Mesenchymal stem cell (in vitro differentiated cells and primary cell): ENCODE measurements at regions not wholly inside any gene's neighbourhood (a gene's known extent, or its start where the extent isn't known, plus 50 kb on each side); places are given as distances from the start of the nearest gene placed in this dataset.

ENCODE experiments used
- DNase-seq: peaks from one replicate; pipeline ENCODE4 v3.0.0-alpha.2; 2013
- H2AFZ ChIP-seq: one replicate; pipeline ENCODE4 v1.6.1; 2013; ENCODE audit warnings: low read depth, mild to moderate bottlenecking, control low read depth, inconsistent platforms, low read length, moderate library complexity
- H2AK5ac ChIP-seq: 2 replicates; pipeline ENCODE4 v1.6.1; 2013; ENCODE audit warnings: low read length, moderate library complexity, mild to moderate bottlenecking, inconsistent platforms; ENCODE audit not compliant: severe bottlenecking
- H2BK120ac ChIP-seq: one replicate; pipeline ENCODE4 v1.6.1; 2013; ENCODE audit warnings: low read depth, mild to moderate bottlenecking, inconsistent platforms, low read length, moderate library complexity
- H2BK12ac ChIP-seq, 2 experiments: one replicate each; pipeline ENCODE4 v1.6.1; 2013; ENCODE audit warnings: inconsistent platforms in 2 of 2, low read length in 2 of 2, mild to moderate bottlenecking in 2 of 2, moderate library complexity in 2 of 2, control low read depth in 1 of 2
- H2BK15ac ChIP-seq: one replicate; pipeline ENCODE4 v1.6.1; 2013; ENCODE audit warnings: mild to moderate bottlenecking, low read depth, inconsistent platforms; ENCODE audit not compliant: poor library complexity, severe bottlenecking
- H2BK5ac ChIP-seq: 2 replicates; pipeline ENCODE4 v1.6.1; 2013; ENCODE audit warnings: low read depth, mild to moderate bottlenecking, low read length, control low read depth, inconsistent platforms; ENCODE audit not compliant: poor library complexity, severe bottlenecking
- H3K14ac ChIP-seq, 2 experiments: one replicate each; pipeline ENCODE4 v1.6.1; 2013; ENCODE audit warnings: inconsistent platforms in 2 of 2, low read length in 2 of 2, control low read depth in 1 of 2, mild to moderate bottlenecking in 1 of 2, moderate library complexity in 1 of 2
- H3K18ac ChIP-seq, 2 experiments: one replicate each; pipeline ENCODE4 v1.6.1; 2013; ENCODE audit warnings: inconsistent platforms in 2 of 2, low read length in 2 of 2, control low read depth in 1 of 2, low read depth in 1 of 2, mild to moderate bottlenecking in 1 of 2
- H3K23ac ChIP-seq, 2 experiments: one replicate each; pipeline ENCODE4 v1.6.1; 2013; ENCODE audit warnings: inconsistent platforms in 2 of 2, low read length in 2 of 2, mild to moderate bottlenecking in 2 of 2, moderate library complexity in 2 of 2, control low read depth in 1 of 2
- H3K27ac ChIP-seq: 2 replicates; pipeline ENCODE4 v1.5.1; 2013; ENCODE audit warnings: mild to moderate bottlenecking, moderate library complexity, low read length, control low read depth, inconsistent platforms; ENCODE audit not compliant: poor library complexity, severe bottlenecking
- H3K27me3 ChIP-seq, 2 experiments: 2 replicates each; pipeline versions ENCODE4 v1.6.1 to v1.7.0; 2013; ENCODE audit warnings: low read length in 2 of 2, mild to moderate bottlenecking in 2 of 2, moderate library complexity in 2 of 2, control low read depth in 1 of 2, inconsistent platforms in 1 of 2; ENCODE audit not compliant: control insufficient read depth in 1 of 2, insufficient read depth in 1 of 2
- H3K36me3 ChIP-seq, 2 experiments: 2 replicates each; pipeline versions ENCODE4 v1.6.1 to v1.7.0; 2013; ENCODE audit warnings: low read length in 2 of 2, control low read depth in 1 of 2, inconsistent platforms in 1 of 2, low read depth in 1 of 2, mild to moderate bottlenecking in 1 of 2; ENCODE audit not compliant: insufficient read depth in 2 of 2, control insufficient read depth in 1 of 2
- H3K4ac ChIP-seq, 2 experiments: one replicate each; pipeline ENCODE4 v1.6.1; 2013; ENCODE audit warnings: inconsistent platforms in 2 of 2, low read length in 2 of 2, mild to moderate bottlenecking in 2 of 2, moderate library complexity in 2 of 2, control low read depth in 1 of 2, low read depth in 1 of 2
- H3K4me1 ChIP-seq: 2 replicates; pipeline ENCODE4 v1.6.1; 2013; ENCODE audit warnings: low read depth, low read length, control low read depth; ENCODE audit not compliant: control insufficient read depth, insufficient read depth
- H3K4me2 ChIP-seq: 2 replicates; pipeline ENCODE4 v1.6.1; 2013; ENCODE audit warnings: low read length, mild to moderate bottlenecking, inconsistent platforms; ENCODE audit not compliant: poor library complexity, severe bottlenecking
- H3K4me3 ChIP-seq, 2 experiments: 2 replicates each; pipeline versions ENCODE4 v1.5.1 to v1.7.0; 2013; ENCODE audit warnings: low read length in 2 of 2, mild to moderate bottlenecking in 2 of 2, control low read depth in 1 of 2, low read depth in 1 of 2; ENCODE audit not compliant: insufficient read depth in 1 of 2
- H3K79me1 ChIP-seq: replicated peaks from 2 replicates; pipeline ENCODE4 v1.6.1; 2013; ENCODE audit warnings: mild to moderate bottlenecking, control low read depth, low read length, inconsistent platforms; ENCODE audit not compliant: poor library complexity, severe bottlenecking
- H3K9ac ChIP-seq: 2 replicates; pipeline ENCODE4 v1.7.0; 2013; ENCODE audit warnings: mild to moderate bottlenecking, low read length, moderate library complexity
- H3K9me3 ChIP-seq: 2 replicates; pipeline ENCODE4 v1.7.0; 2013; ENCODE audit warnings: mild to moderate bottlenecking, low read length; ENCODE audit not compliant: control insufficient read depth
- H4K8ac ChIP-seq: one replicate; pipeline ENCODE4 v1.6.1; 2013; ENCODE audit warnings: inconsistent platforms, mild to moderate bottlenecking, low read length, moderate library complexity
- H4K91ac ChIP-seq: one replicate; pipeline ENCODE4 v1.6.1; 2013; ENCODE audit warnings: mild to moderate bottlenecking, low read length, inconsistent platforms
- WGBS: methylation state at CpG from one replicate; pipeline ENCODE4 v1.1.7; 2013; ENCODE audit warnings: mixed read lengths; 5-methylcytosine and 5-hydroxymethylcytosine counted together

DNA sequence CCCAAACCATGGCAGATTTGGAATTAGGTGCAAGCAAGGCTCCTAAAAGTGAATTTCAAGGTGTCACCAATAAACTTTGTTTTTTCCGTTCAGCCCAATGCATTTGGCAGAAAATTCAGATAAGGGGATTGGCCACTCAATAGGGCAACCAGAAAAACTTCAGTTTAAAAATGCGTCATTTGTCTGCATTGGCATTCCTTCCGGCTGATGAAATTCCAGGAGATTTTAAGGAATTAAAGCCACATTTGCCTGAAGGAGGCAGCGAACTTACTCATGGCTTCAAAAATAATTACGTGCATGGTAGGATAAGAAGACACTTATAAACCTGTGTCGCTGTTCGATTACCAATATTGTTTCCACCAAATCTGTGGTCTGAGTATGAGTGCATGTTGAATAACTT, 151.9 kb downstream of the SALL1 start:
- H3K4me3 ChIP-seq = no peak overlapping the region
- no peak overlapping the region for H2BK5ac ChIP-seq
- no peak overlapping the region for H3K14ac ChIP-seq
- H4K91ac ChIP-seq = no peak overlapping the region
- no peaks in the 10 kb centered on the region for H3K36me3 ChIP-seq
- WGBS = 92% methylated on average over 7 of the region's 7 CpGs
- no peak overlapping the region for H3K4ac ChIP-seq
- H3K79me1 ChIP-seq = no peaks in the 10 kb centered on the region
- H2AK5ac ChIP-seq = no peak overlapping the region
- no peak overlapping the region for H3K18ac ChIP-seq
- no peak overlapping the region for H2AFZ ChIP-seq
- H2BK15ac ChIP-seq = no peak overlapping the region
- no peak overlapping the region for H4K8ac ChIP-seq
- H2BK120ac ChIP-seq = no peak overlapping the region
- no peak overlapping the region for H3K27ac ChIP-seq
- no peak overlapping the region for H2BK12ac ChIP-seq
- H3K23ac ChIP-seq = no peak overlapping the region
- no peak overlapping the region for H3K9ac ChIP-seq
- no peaks in the 10 kb centered on the region for H3K27me3 ChIP-seq
- no peaks in the 10 kb centered on the region for H3K9me3 ChIP-seq
- DNase-seq = no peak
- H3K4me1 ChIP-seq = no peaks in the 10 kb centered on the region
- no peak overlapping the region for H3K4me2 ChIP-seq

DNA sequence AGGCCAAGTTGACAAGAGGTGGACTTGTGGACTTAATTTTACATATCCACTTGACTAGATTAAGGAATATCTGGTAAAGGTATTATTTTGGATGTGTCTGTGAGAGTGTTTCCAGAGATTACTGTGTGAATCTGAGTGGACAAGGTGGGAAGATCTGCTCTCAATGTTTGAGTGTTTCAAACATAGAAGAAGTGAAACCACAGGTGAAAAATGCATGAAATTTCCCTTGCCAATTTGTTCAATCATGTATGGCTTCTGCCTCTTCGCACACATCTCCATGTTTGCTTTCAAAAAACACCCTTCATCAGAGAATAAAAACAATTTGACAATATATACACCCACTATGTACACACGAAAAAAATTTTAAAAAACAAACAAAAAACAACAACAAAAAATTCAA, 152.7 kb downstream of the SALL1 start:
- WGBS = 72% methylated on average over 2 of the region's 2 CpGs

DNA sequence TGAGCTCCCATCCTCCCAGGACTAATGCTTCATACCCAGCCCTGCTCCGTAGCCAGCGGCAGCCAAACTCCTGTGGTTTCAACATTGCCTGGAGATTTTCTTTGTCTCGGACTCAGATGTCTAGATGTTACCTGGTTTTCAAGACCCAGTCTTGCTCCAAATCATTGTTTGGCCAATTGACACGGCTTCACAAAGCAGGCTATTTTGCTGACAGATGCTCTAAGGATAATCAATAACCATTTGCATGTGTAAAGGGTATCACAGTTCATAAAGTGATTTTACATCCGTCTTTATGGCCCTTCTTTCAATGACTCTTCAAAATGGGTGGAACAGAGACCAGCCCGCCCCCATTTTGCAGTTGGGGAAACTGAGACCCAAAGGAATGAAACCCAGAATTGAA, 153.4 kb downstream of the SALL1 start:
- no peaks in the 10 kb centered on the region for H3K4me1 ChIP-seq
- H3K79me1 ChIP-seq = no peaks in the 10 kb centered on the region
- H3K4ac ChIP-seq = no peak overlapping the region
- WGBS = 69% methylated on average over 6 of the region's 6 CpGs
- H3K4me3 ChIP-seq = no peak overlapping the region
- H4K8ac ChIP-seq = no peak overlapping the region
- no peak overlapping the region for H3K27ac ChIP-seq
- no peak overlapping the region for H2BK12ac ChIP-seq
- no peak overlapping the region for H2BK15ac ChIP-seq
- no peak overlapping the region for H3K9ac ChIP-seq
- H2BK5ac ChIP-seq = no peak overlapping the region
- no peaks in the 10 kb centered on the region for H3K36me3 ChIP-seq
- no peak overlapping the region for H4K91ac ChIP-seq
- H2BK120ac ChIP-seq = no peak overlapping the region
- H3K4me2 ChIP-seq = no peak overlapping the region
- no peak overlapping the region for H3K14ac ChIP-seq
- H3K27me3 ChIP-seq = no peaks in the 10 kb centered on the region
- H3K9me3 ChIP-seq = no peaks in the 10 kb centered on the region
- H3K18ac ChIP-seq = no peak overlapping the region
- no peak overlapping the region for H3K23ac ChIP-seq
- no peak for DNase-seq
- no peak overlapping the region for H2AK5ac ChIP-seq
- H2AFZ ChIP-seq = no peak overlapping the region

More for the DNA sequence above, 152.7 kb downstream of the SALL1 start:
- Histone ChIP-seq H3K4me1 (no peaks in the 10 kb centered on the region), H3K9me3 (no peaks in the 10 kb centered on the region), H3K4ac (no peak overlapping the region), H2AK5ac (no peak overlapping the region), H3K9ac (no peak overlapping the region), H2BK15ac (no peak overlapping the region), H3K27me3 (no peaks in the 10 kb centered on the region), H4K8ac (no peak overlapping the region), H2AFZ (no peak overlapping the region), H2BK5ac (no peak overlapping the region), H3K36me3 (no peaks in the 10 kb centered on the region), H3K18ac (no peak overlapping the region), H2BK12ac (no peak overlapping the region), H3K27ac (no peak overlapping the region), H4K91ac (no peak overlapping the region), H2BK120ac (no peak overlapping the region), H3K79me1 (no peaks in the 10 kb centered on the region), H3K4me2 (no peak overlapping the region), H3K23ac (no peak overlapping the region), H3K14ac (no peak overlapping the region), H3K4me3 (no peak overlapping the region)
- DNase-seq = no peak

DNA sequence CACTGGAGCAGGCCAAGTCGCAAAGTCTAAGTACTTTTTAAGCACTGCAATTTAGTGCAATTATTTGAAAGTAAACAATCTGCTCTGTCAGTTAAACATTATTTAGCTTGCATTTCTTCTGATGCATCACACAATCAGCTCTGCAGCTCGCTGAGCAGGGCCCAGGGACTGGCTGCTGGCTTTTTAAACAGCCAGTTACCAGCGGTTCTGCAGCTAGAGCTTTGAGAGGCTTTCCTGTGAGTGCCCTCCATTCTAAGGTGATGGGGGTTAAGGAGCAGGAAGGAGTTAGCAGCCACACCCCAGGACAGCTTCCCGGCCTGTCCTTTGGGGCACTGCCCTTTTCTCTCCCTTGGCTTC, 154.3 kb downstream of the SALL1 start:
- H3K4me1 ChIP-seq = no peaks in the 10 kb centered on the region
- H2BK12ac ChIP-seq = no peak overlapping the region
- H3K18ac ChIP-seq = no peak overlapping the region
- H3K4me3 ChIP-seq = no peak overlapping the region
- no peak overlapping the region for H3K4ac ChIP-seq
- H2BK15ac ChIP-seq = no peak overlapping the region
- no peak overlapping the region for H3K23ac ChIP-seq
- no peak overlapping the region for H4K91ac ChIP-seq
- H3K4me2 ChIP-seq = no peak overlapping the region
- WGBS = 13% methylated on average over 3 of the region's 4 CpGs
- no peak overlapping the region for H3K14ac ChIP-seq
- H3K79me1 ChIP-seq = no peaks in the 10 kb centered on the region
- no peak for DNase-seq
- no peak overlapping the region for H3K27ac ChIP-seq
- no peak overlapping the region for H2BK5ac ChIP-seq
- H3K9ac ChIP-seq = no peak overlapping the region
- H3K9me3 ChIP-seq = no peaks in the 10 kb centered on the region
- H4K8ac ChIP-seq = no peak overlapping the region
- H3K27me3 ChIP-seq = no peaks in the 10 kb centered on the region
- no peaks in the 10 kb centered on the region for H3K36me3 ChIP-seq
- H2AFZ ChIP-seq = no peak overlapping the region
- no peak overlapping the region for H2AK5ac ChIP-seq
- no peak overlapping the region for H2BK120ac ChIP-seq
